IMR-90 (cell line): ENCODE measurements at regions not wholly inside any gene's neighbourhood (a gene's known extent, or its start where the extent isn't known, plus 50 kb on each side); places are given as distances from the start of the nearest gene placed in this dataset.

Source experiments
- ATAC-seq: fragments of 200-7000 bp; cut with Tn5 transposase; 2 replicates; pipeline ENCODE4 v1.9.1; 2020; ENCODE audit warnings: low read depth, mild to moderate bottlenecking, moderate library complexity
- BruUV-seq: library from RNA; stranded (reverse); fragments of 400-500 nt; replicated peaks from 2 replicates; lab custom pipeline; 2021; lab: Mats Ljungman, UMichigan
- CTCF ChIA-PET: fragments of 300-600 bp; formaldehyde crosslinking; extraction: SDS; loops from one replicate; lab custom pipeline; 2021; ENCODE audit warnings: antibody characterized with exemption; lab: Yijun Ruan, JAX
- POLR2A ChIA-PET: fragments of 300-600 bp; sonication (Branson Sonifier 250); formaldehyde crosslinking; loops from one replicate; lab custom pipeline; 2022; ENCODE audit warnings: antibody characterized with exemption; ENCODE audit not compliant: unreplicated experiment; lab: Charles Lee
- DNase-seq: peaks from one replicate; pipeline ENCODE4 v3.0.0; 2013
- H2AFZ ChIP-seq: replicated peaks from 2 replicates; pipeline ENCODE3; 2013; ENCODE audit warnings: low read length, mild to moderate bottlenecking; ENCODE audit not compliant: poor library complexity
- H2AK5ac ChIP-seq: 2 replicates; pipeline ENCODE4 v1.6.1; 2013; ENCODE audit warnings: low read depth, low read length, inconsistent platforms
- H2AK9ac ChIP-seq: replicated peaks from 2 replicates; pipeline ENCODE3; 2013; ENCODE audit warnings: mild to moderate bottlenecking, low read depth, low read length, moderate library complexity; ENCODE audit not compliant: poor library complexity
- H2BK120ac ChIP-seq: 2 replicates; pipeline ENCODE4 v1.6.1; 2013; ENCODE audit warnings: low read depth, low read length, inconsistent platforms
- H2BK15ac ChIP-seq: 3 replicates; pipeline ENCODE4 v1.6.1; 2013; ENCODE audit warnings: low read depth, low read length, inconsistent platforms
- H2BK20ac ChIP-seq: 2 replicates; pipeline ENCODE4 v1.6.1; 2013; ENCODE audit warnings: low read depth, mild to moderate bottlenecking, inconsistent platforms, low read length, moderate library complexity
- H2BK5ac ChIP-seq: 2 replicates; pipeline ENCODE4 v1.6.1; 2013; ENCODE audit warnings: mild to moderate bottlenecking, low read depth, low read length, inconsistent platforms; ENCODE audit not compliant: poor library complexity, severe bottlenecking
- H3K14ac ChIP-seq: replicated peaks from 2 replicates; pipeline ENCODE4 v1.6.1; 2013; ENCODE audit warnings: low read depth, low read length, inconsistent platforms
- H3K18ac ChIP-seq: 2 replicates; pipeline ENCODE4 v1.6.1; 2013; ENCODE audit warnings: low read depth, low read length, control low read depth
- H3K23ac ChIP-seq: 2 replicates; pipeline ENCODE4 v1.6.1; 2013; ENCODE audit warnings: low read depth, low read length, inconsistent platforms
- H3K27ac ChIP-seq: 2 replicates; pipeline ENCODE4 v1.5.1; 2013; ENCODE audit warnings: mild to moderate bottlenecking, control low read depth, low read length; ENCODE audit not compliant: insufficient read depth
- H3K27me3 ChIP-seq: 2 replicates; pipeline ENCODE4 v1.6.1; 2013; ENCODE audit warnings: low read length; ENCODE audit not compliant: control insufficient read depth, insufficient read depth
- H3K36me3 ChIP-seq: 2 replicates; pipeline ENCODE4 v1.6.1; 2013; ENCODE audit warnings: low read length, mixed read lengths; ENCODE audit not compliant: control insufficient read depth, insufficient read depth
- H3K4ac ChIP-seq: 2 replicates; pipeline ENCODE4 v1.6.1; 2013; ENCODE audit warnings: low read depth, low read length, inconsistent platforms
- H3K4me1 ChIP-seq: 2 replicates; pipeline ENCODE4 v1.6.1; 2013; ENCODE audit warnings: low read length, mixed read lengths; ENCODE audit not compliant: control insufficient read depth, insufficient read depth
- H3K4me2 ChIP-seq: 2 replicates; pipeline ENCODE4 v1.6.1; 2013; ENCODE audit warnings: low read depth, mild to moderate bottlenecking, control low read depth, low read length, moderate library complexity
- H3K4me3 ChIP-seq: 2 replicates; pipeline ENCODE4 v1.5.1; 2013; ENCODE audit warnings: low read depth, mild to moderate bottlenecking, control low read depth, low read length, moderate library complexity; ENCODE audit not compliant: insufficient read depth
- H3K56ac ChIP-seq: 2 replicates; pipeline ENCODE4 v1.6.1; 2013; ENCODE audit warnings: low read length, inconsistent platforms; ENCODE audit not compliant: insufficient read depth; ENCODE audit errors: extremely low read depth
- H3K79me1 ChIP-seq, 2 experiments: 2 replicates each; pipeline ENCODE4 v1.6.1; 2013; ENCODE audit warnings: low read length in 2 of 2, inconsistent platforms in 1 of 2, low read depth in 1 of 2
- H3K9ac ChIP-seq: 2 replicates; pipeline ENCODE4 v1.6.1; 2013; ENCODE audit warnings: low read depth, low read length, control low read depth
- H3K9me1 ChIP-seq: 2 replicates; pipeline ENCODE4 v1.6.1; 2013; ENCODE audit warnings: low read length, inconsistent platforms; ENCODE audit not compliant: insufficient read depth
- H3K9me3 ChIP-seq: 2 replicates; pipeline ENCODE4 v1.6.1; 2013; ENCODE audit warnings: low read length; ENCODE audit not compliant: control insufficient read depth, insufficient read depth
- H4K20me1 ChIP-seq: 2 replicates; pipeline ENCODE4 v1.6.1; 2013; ENCODE audit warnings: low read length, inconsistent platforms; ENCODE audit not compliant: insufficient read depth
- H4K5ac ChIP-seq: 2 replicates; pipeline ENCODE4 v1.6.1; 2013; ENCODE audit warnings: mild to moderate bottlenecking, low read depth, low read length, control low read depth
- H4K8ac ChIP-seq, 2 experiments: 2 replicates each; pipeline ENCODE4 v1.6.1; 2013; ENCODE audit warnings: low read depth in 2 of 2, low read length in 2 of 2, control low read depth in 1 of 2, inconsistent platforms in 1 of 2
- H4K91ac ChIP-seq: 2 replicates; pipeline ENCODE4 v1.6.1; 2013; ENCODE audit warnings: low read depth, low read length, inconsistent platforms; ENCODE audit not compliant: insufficient read depth
- BHLHE40 ChIP-seq: fragments of 150-350 bp; IDR thresholded peaks from 2 replicates; pipeline ENCODE4 v1.6.1; 2016; ENCODE audit warnings: mild to moderate bottlenecking, low read depth, low read length
- CEBPB ChIP-seq: IDR thresholded peaks from 2 replicates; pipeline ENCODE4 v1.6.1; 2012; ENCODE audit warnings: low read depth, low read length, improper control_type of control experiment
- CHD1 ChIP-seq: IDR thresholded peaks from 2 replicates; pipeline ENCODE4 v1.6.1; 2012; ENCODE audit warnings: low read depth, low read length, improper control_type of control experiment
- CTCF ChIP-seq: conservative IDR thresholded peaks from 2 replicates; pipeline ENCODE4 v1.5.1; 2012; ENCODE audit warnings: mild to moderate bottlenecking, low read depth, low read length, improper control_type of control experiment
- ELK1 ChIP-seq: fragments of 150-350 bp; IDR thresholded peaks from 2 replicates; pipeline ENCODE4 v1.6.1; 2016; ENCODE audit warnings: low read depth, mild to moderate bottlenecking, low read length, moderate library complexity, borderline replicate concordance
- FOS ChIP-seq: fragments of 150-350 bp; IDR thresholded peaks from 2 replicates; pipeline ENCODE4 v1.6.1; 2016; ENCODE audit warnings: low read depth, low read length
- MAFK ChIP-seq: IDR thresholded peaks from 2 replicates; pipeline ENCODE4 v1.6.1; 2012; ENCODE audit warnings: low read depth, low read length, improper control_type of control experiment
- MAZ ChIP-seq: IDR thresholded peaks from 2 replicates; pipeline ENCODE4 v1.6.1; 2012; ENCODE audit warnings: low read depth, mild to moderate bottlenecking, low read length, improper control_type of control experiment, moderate library complexity, borderline replicate concordance
- MXI1 ChIP-seq: IDR thresholded peaks from 2 replicates; pipeline ENCODE4 v1.6.1; 2012; ENCODE audit warnings: low read depth, mild to moderate bottlenecking, low read length, moderate library complexity, borderline replicate concordance
- NFE2L2 ChIP-seq: fragments of 150-350 bp; IDR thresholded peaks from 2 replicates; pipeline ENCODE4 v1.6.1; 2016; ENCODE audit warnings: low read depth, mild to moderate bottlenecking, low read length
- POLR2A ChIP-seq: IDR thresholded peaks from 2 replicates; pipeline ENCODE4 v1.6.1; 2012; ENCODE audit warnings: mild to moderate bottlenecking, low read depth, low read length
- RAD21 ChIP-seq: IDR thresholded peaks from 2 replicates; pipeline ENCODE4 v1.6.1; 2012; ENCODE audit warnings: low read length, improper control_type of control experiment
- RCOR1 ChIP-seq: IDR thresholded peaks from 2 replicates; pipeline ENCODE4 v1.6.1; 2012; ENCODE audit warnings: mild to moderate bottlenecking, low read length, improper control_type of control experiment; ENCODE audit not compliant: insufficient replicate concordance
- RFX5 ChIP-seq: IDR thresholded peaks from 2 replicates; pipeline ENCODE4 v1.8.0; 2012; ENCODE audit warnings: low read depth, mild to moderate bottlenecking, low read length, moderate library complexity
- SMC3 ChIP-seq: fragments of 150-350 bp; IDR thresholded peaks from 2 replicates; pipeline ENCODE4 v1.6.1; 2016; ENCODE audit warnings: low read depth, mild to moderate bottlenecking, antibody characterized with exemption, low read length, moderate library complexity
- USF2 ChIP-seq: fragments of 150-350 bp; IDR thresholded peaks from 2 replicates; pipeline ENCODE4 v1.6.1; 2017; ENCODE audit warnings: mild to moderate bottlenecking, antibody characterized with exemption, low read length, low read depth
- WGBS, 2 experiments: methylation state at CpG; one replicate each; pipeline versions ENCODE4 v1.1.5 to v1.1.7; 2013; ENCODE audit warnings: missing lambda C conversion rate in 2 of 2; ENCODE audit not compliant: insufficient read length in 1 of 2; ENCODE audit errors: extremely low coverage in 2 of 2; 5-methylcytosine and 5-hydroxymethylcytosine counted together
- dilution Hi-C: fragments of 300-500 bp; cut with HindIII; formaldehyde crosslinking; loops from one replicate; pipeline ENCODE4 v1.14.3; 2018; ENCODE audit warnings: low sequenced_read_pairs; ENCODE audit not compliant: unreplicated experiment
- in situ Hi-C: fragments of 300-500 bp; cut with MboI; formaldehyde crosslinking; loops from 3 replicates; pipeline ENCODE4 v1.14.3; 2019; ENCODE audit warnings: low sequenced_read_pairs, inconsistent platforms, mixed read lengths
- intact Hi-C: fragments of 100-400 bp; cut with micrococcal nuclease; formaldehyde crosslinking; loops from 2 replicates; pipeline ENCODE4 v1.10.0; 2022

- Histone ChIP-seq H3K36me3 (no peaks in the 10 kb centered on the region), H3K27me3 (no peaks in the 10 kb centered on the region), H2BK20ac (no peak overlapping the region), H2AK9ac (no peak overlapping the region), H2AK5ac (no peak overlapping the region), H4K8ac (no peak overlapping the region), H3K9ac (no peak overlapping the region), H3K4me1 (no peaks in the 10 kb centered on the region; the same call in 1 of the 2 replicates), H3K23ac (no peak overlapping the region), H3K27ac (no peak overlapping the region), H3K4me2 (no peak overlapping the region), H4K20me1 (no peaks in the 10 kb centered on the region), H2BK15ac (no peak overlapping the region), H4K91ac (no peak overlapping the region), H3K14ac (no peak overlapping the region), H3K4ac (no peak overlapping the region), H2BK5ac (no peak overlapping the region), H3K79me1 (no peaks in the 10 kb centered on the region), H3K56ac (no peak overlapping the region), H2AFZ (peak overlapping the region; percentile 21), H3K9me1 (peaks cover 4% of the 10 kb centered on the region), H3K9me3 (no peaks in the 10 kb centered on the region), H2BK120ac (no peak overlapping the region), H3K18ac (no peak overlapping the region), H3K4me3 (no peak overlapping the region), H4K5ac (no peak overlapping the region)
- no peak for ATAC-seq
- no CpG with 5 or more reads among the region's 3 CpGs for WGBS, 2 experiments
- POLR2A ChIA-PET: no interaction called here
- CTCF ChIA-PET: no interaction called here
- dilution Hi-C loops (no loop called here), in situ Hi-C loops (no loop called here), intact Hi-C loops (no loop called here)
- TF ChIP-seq CHD1: no peak
- no peak for TF ChIP-seq NFE2L2
- TF ChIP-seq POLR2A: no peak
- TF ChIP-seq ELK1: no peak
- no peak for TF ChIP-seq RCOR1
- no peak for TF ChIP-seq CEBPB
- TF ChIP-seq SMC3: no peak
- TF ChIP-seq FOS: no peak
- no peak for TF ChIP-seq USF2
- no peak for TF ChIP-seq RAD21
- no peak for TF ChIP-seq BHLHE40
- TF ChIP-seq MAZ: no peak
- TF ChIP-seq MAFK: no peak
- TF ChIP-seq CTCF: no peak
- no peak for TF ChIP-seq MXI1
- TF ChIP-seq RFX5: no peak
- no peak for DNase-seq
- no TSS peak for BruUV-seq
These were observed 232.0 kb downstream of the LACC1 start for GRCh38 chr13:44111701-44112100.
